Cerebellar nuclear complex (tissue), 1 donor: ENCODE measurements at regions not wholly inside any gene's neighbourhood (a gene's known extent, or its start where the extent isn't known, plus 50 kb on each side); places are given as distances from the start of the nearest gene placed in this dataset.

Experiments
- DNase-seq, 2 experiments: peaks; one replicate each; lab custom pipeline; 2025; lab: John Stamatoyannopoulos, UW

GRCh38 chr16:76612497-76612896 is 335.3 kb downstream of the CNTNAP4 start:
- DNase-seq: no peak

GRCh38 chr16:76614269-76614668 is 337.1 kb downstream of the CNTNAP4 start:
- DNase-seq: peak; percentile 31 to 43

- DNase-seq: no peak
These were observed 345.7 kb downstream of the CNTNAP4 start for GRCh38 chr16:76622876-76623275.

- no peak for DNase-seq
These were observed 357.9 kb downstream of the CNTNAP4 start for GRCh38 chr16:76634847-76635697.

- no peak for DNase-seq
These were observed 362.6 kb downstream of the CNTNAP4 start for GRCh38 chr16:76639685-76640289.

- no peak for DNase-seq
These were observed 373.4 kb downstream of the CNTNAP4 start for GRCh38 chr16:76650582-76650981.

GRCh38 chr16:76653390-76654026 is 376.3 kb downstream of the CNTNAP4 start:
- DNase-seq: peak in 1 of 2 experiments; percentile 54

- DNase-seq: no peak
These were observed 377.1 kb downstream of the CNTNAP4 start for GRCh38 chr16:76654088-76654820.

- DNase-seq: no peak
These were observed 379.8 kb downstream of the CNTNAP4 start for GRCh38 chr16:76656994-76657393.

- no peak for DNase-seq
These were observed 384.6 kb downstream of the CNTNAP4 start for GRCh38 chr16:76661691-76662235.

- no peak for DNase-seq
These were observed 388.5 kb downstream of the CNTNAP4 start for GRCh38 chr16:76665571-76666275.

- no peak for DNase-seq
These were observed 391.1 kb downstream of the CNTNAP4 start for GRCh38 chr16:76668207-76668725.

- no peak for DNase-seq
These were observed 392.1 kb downstream of the CNTNAP4 start for GRCh38 chr16:76669288-76669687.

- DNase-seq: no peak
These were observed 393.1 kb downstream of the CNTNAP4 start for GRCh38 chr16:76670125-76670857.

- no peak for DNase-seq
These were observed 399.2 kb downstream of the CNTNAP4 start for GRCh38 chr16:76676356-76676755.

GRCh38 chr16:76681296-76681695 is 404.1 kb downstream of the CNTNAP4 start:
- DNase-seq: no peak

- DNase-seq: no peak
These were observed 405.9 kb downstream of the CNTNAP4 start for GRCh38 chr16:76683051-76683450.

GRCh38 chr16:76696876-76697275 is 419.7 kb downstream of the CNTNAP4 start:
- DNase-seq: no peak

GRCh38 chr16:76705892-76706291 is 428.7 kb downstream of the CNTNAP4 start:
- DNase-seq: no peak

GRCh38 chr16:76713191-76713590 is 436.0 kb downstream of the CNTNAP4 start:
- no peak for DNase-seq
